NCI-H1694 (cell line): ENCODE measurements at regions not wholly inside any gene's neighbourhood (a gene's known extent, or its start where the extent isn't known, plus 50 kb on each side); places are given as distances from the start of the nearest gene placed in this dataset.
"Not testable (repeated sequence)": the region's sequence is repeated elsewhere in the genome, so short reads cannot be mapped to it uniquely, and the experiment has no call there.

Experiments
- DNase-seq: peaks from one replicate; lab custom pipeline; 2025; lab: John Stamatoyannopoulos, UW

- no peak for DNase-seq
Observed at GRCh38 chr2:240240017-240240734, 99.7 kb upstream of the OTOS start.

GRCh38 chr2:240240781-240241180 is 100.3 kb upstream of the OTOS start:
- DNase-seq: no peak

GRCh38 chr2:240241572-240241971 is 101.1 kb upstream of the OTOS start:
- DNase-seq: no peak

GRCh38 chr2:240243049-240243448 is 102.6 kb upstream of the OTOS start:
- not testable (repeated sequence) for DNase-seq

GRCh38 chr2:240244543-240244942 is 104.1 kb upstream of the OTOS start:
- no peak for DNase-seq

GRCh38 chr2:240245184-240245583 is 104.7 kb upstream of the OTOS start:
- DNase-seq: no peak

- DNase-seq: no peak
Observed at GRCh38 chr2:240245706-240246105, 105.2 kb upstream of the OTOS start.

- DNase-seq: no peak
Observed at GRCh38 chr2:240246173-240246820, 105.8 kb upstream of the OTOS start.

GRCh38 chr2:240247241-240247867 is 106.9 kb upstream of the OTOS start:
- DNase-seq: no peak

- DNase-seq: no peak
Observed at GRCh38 chr2:240247868-240248720, 107.6 kb upstream of the OTOS start.

GRCh38 chr2:240248721-240249422 is 108.4 kb upstream of the OTOS start:
- DNase-seq: no peak

GRCh38 chr2:240249423-240250149 is 109.1 kb upstream of the OTOS start:
- no peak for DNase-seq

- DNase-seq: no peak
Observed at GRCh38 chr2:240250150-240250984, 109.9 kb upstream of the OTOS start.

GRCh38 chr2:240250985-240251847 is 110.8 kb upstream of the OTOS start:
- DNase-seq: no peak

GRCh38 chr2:240251848-240252190 is 111.4 kb upstream of the OTOS start:
- DNase-seq: no peak

- DNase-seq: no peak
Observed at GRCh38 chr2:240252191-240252871, 111.9 kb upstream of the OTOS start.

- DNase-seq: no peak
Observed at GRCh38 chr2:240252872-240253511, 112.5 kb upstream of the OTOS start.

- no peak for DNase-seq
Observed at GRCh38 chr2:240253583-240254145, 113.2 kb upstream of the OTOS start.
